ENCODE measurements at regions not wholly inside any gene's neighbourhood (a gene's known extent, or its start where the extent isn't known, plus 50 kb on each side); places are given as distances from the start of the nearest gene placed in this dataset.

- no peak for TF ChIP-seq ZNF138 (CRISPR knock-in tag; conservative IDR thresholded peaks at IDR 0.05)
- TF ChIP-seq ATF2 (CRISPR knock-in tag; IDR thresholded peaks at IDR 0.05; ENCODE audit: borderline replicate concordance, low read depth) = no peak
- no peak for TF ChIP-seq KAT7 (CRISPR knock-in tag; IDR thresholded peaks at IDR 0.05; ENCODE audit: borderline replicate concordance)
Measured at GRCh38 chr18:51399491-51400122, 202.1 kb upstream of the MEX3C start.
